Mesenchymal stem cell (in vitro differentiated cells and primary cell): ENCODE measurements at regions not wholly inside any gene's neighbourhood (a gene's known extent, or its start where the extent isn't known, plus 50 kb on each side); places are given as distances from the start of the nearest gene placed in this dataset.

Experiments
- DNase-seq: peaks from one replicate; pipeline ENCODE4 v3.0.0-alpha.2; 2013
- H2AFZ ChIP-seq: one replicate; pipeline ENCODE4 v1.6.1; 2013; ENCODE audit warnings: low read depth, mild to moderate bottlenecking, control low read depth, inconsistent platforms, low read length, moderate library complexity
- H2AK5ac ChIP-seq: 2 replicates; pipeline ENCODE4 v1.6.1; 2013; ENCODE audit warnings: low read length, moderate library complexity, mild to moderate bottlenecking, inconsistent platforms; ENCODE audit not compliant: severe bottlenecking
- H2BK120ac ChIP-seq: one replicate; pipeline ENCODE4 v1.6.1; 2013; ENCODE audit warnings: low read depth, mild to moderate bottlenecking, inconsistent platforms, low read length, moderate library complexity
- H2BK12ac ChIP-seq, 2 experiments: one replicate each; pipeline ENCODE4 v1.6.1; 2013; ENCODE audit warnings: inconsistent platforms in 2 of 2, low read length in 2 of 2, mild to moderate bottlenecking in 2 of 2, moderate library complexity in 2 of 2, control low read depth in 1 of 2
- H2BK15ac ChIP-seq: one replicate; pipeline ENCODE4 v1.6.1; 2013; ENCODE audit warnings: mild to moderate bottlenecking, low read depth, inconsistent platforms; ENCODE audit not compliant: poor library complexity, severe bottlenecking
- H2BK5ac ChIP-seq: 2 replicates; pipeline ENCODE4 v1.6.1; 2013; ENCODE audit warnings: low read depth, mild to moderate bottlenecking, low read length, control low read depth, inconsistent platforms; ENCODE audit not compliant: poor library complexity, severe bottlenecking
- H3K14ac ChIP-seq, 2 experiments: one replicate each; pipeline ENCODE4 v1.6.1; 2013; ENCODE audit warnings: inconsistent platforms in 2 of 2, low read length in 2 of 2, control low read depth in 1 of 2, mild to moderate bottlenecking in 1 of 2, moderate library complexity in 1 of 2
- H3K18ac ChIP-seq, 2 experiments: one replicate each; pipeline ENCODE4 v1.6.1; 2013; ENCODE audit warnings: inconsistent platforms in 2 of 2, low read length in 2 of 2, control low read depth in 1 of 2, low read depth in 1 of 2, mild to moderate bottlenecking in 1 of 2
- H3K23ac ChIP-seq, 2 experiments: one replicate each; pipeline ENCODE4 v1.6.1; 2013; ENCODE audit warnings: inconsistent platforms in 2 of 2, low read length in 2 of 2, mild to moderate bottlenecking in 2 of 2, moderate library complexity in 2 of 2, control low read depth in 1 of 2
- H3K27ac ChIP-seq: 2 replicates; pipeline ENCODE4 v1.5.1; 2013; ENCODE audit warnings: mild to moderate bottlenecking, moderate library complexity, low read length, control low read depth, inconsistent platforms; ENCODE audit not compliant: poor library complexity, severe bottlenecking
- H3K27me3 ChIP-seq, 2 experiments: 2 replicates each; pipeline versions ENCODE4 v1.6.1 to v1.7.0; 2013; ENCODE audit warnings: low read length in 2 of 2, mild to moderate bottlenecking in 2 of 2, moderate library complexity in 2 of 2, control low read depth in 1 of 2, inconsistent platforms in 1 of 2; ENCODE audit not compliant: control insufficient read depth in 1 of 2, insufficient read depth in 1 of 2
- H3K36me3 ChIP-seq, 2 experiments: 2 replicates each; pipeline versions ENCODE4 v1.6.1 to v1.7.0; 2013; ENCODE audit warnings: low read length in 2 of 2, control low read depth in 1 of 2, inconsistent platforms in 1 of 2, low read depth in 1 of 2, mild to moderate bottlenecking in 1 of 2; ENCODE audit not compliant: insufficient read depth in 2 of 2, control insufficient read depth in 1 of 2
- H3K4ac ChIP-seq, 2 experiments: one replicate each; pipeline ENCODE4 v1.6.1; 2013; ENCODE audit warnings: inconsistent platforms in 2 of 2, low read length in 2 of 2, mild to moderate bottlenecking in 2 of 2, moderate library complexity in 2 of 2, control low read depth in 1 of 2, low read depth in 1 of 2
- H3K4me1 ChIP-seq: 2 replicates; pipeline ENCODE4 v1.6.1; 2013; ENCODE audit warnings: low read depth, low read length, control low read depth; ENCODE audit not compliant: control insufficient read depth, insufficient read depth
- H3K4me2 ChIP-seq: 2 replicates; pipeline ENCODE4 v1.6.1; 2013; ENCODE audit warnings: low read length, mild to moderate bottlenecking, inconsistent platforms; ENCODE audit not compliant: poor library complexity, severe bottlenecking
- H3K4me3 ChIP-seq, 2 experiments: 2 replicates each; pipeline versions ENCODE4 v1.5.1 to v1.7.0; 2013; ENCODE audit warnings: low read length in 2 of 2, mild to moderate bottlenecking in 2 of 2, control low read depth in 1 of 2, low read depth in 1 of 2; ENCODE audit not compliant: insufficient read depth in 1 of 2
- H3K79me1 ChIP-seq: replicated peaks from 2 replicates; pipeline ENCODE4 v1.6.1; 2013; ENCODE audit warnings: mild to moderate bottlenecking, control low read depth, low read length, inconsistent platforms; ENCODE audit not compliant: poor library complexity, severe bottlenecking
- H3K9ac ChIP-seq: 2 replicates; pipeline ENCODE4 v1.7.0; 2013; ENCODE audit warnings: mild to moderate bottlenecking, low read length, moderate library complexity
- H3K9me3 ChIP-seq: 2 replicates; pipeline ENCODE4 v1.7.0; 2013; ENCODE audit warnings: mild to moderate bottlenecking, low read length; ENCODE audit not compliant: control insufficient read depth
- H4K8ac ChIP-seq: one replicate; pipeline ENCODE4 v1.6.1; 2013; ENCODE audit warnings: inconsistent platforms, mild to moderate bottlenecking, low read length, moderate library complexity
- H4K91ac ChIP-seq: one replicate; pipeline ENCODE4 v1.6.1; 2013; ENCODE audit warnings: mild to moderate bottlenecking, low read length, inconsistent platforms
- WGBS: methylation state at CpG from one replicate; pipeline ENCODE4 v1.1.7; 2013; ENCODE audit warnings: mixed read lengths; 5-methylcytosine and 5-hydroxymethylcytosine counted together

DNA sequence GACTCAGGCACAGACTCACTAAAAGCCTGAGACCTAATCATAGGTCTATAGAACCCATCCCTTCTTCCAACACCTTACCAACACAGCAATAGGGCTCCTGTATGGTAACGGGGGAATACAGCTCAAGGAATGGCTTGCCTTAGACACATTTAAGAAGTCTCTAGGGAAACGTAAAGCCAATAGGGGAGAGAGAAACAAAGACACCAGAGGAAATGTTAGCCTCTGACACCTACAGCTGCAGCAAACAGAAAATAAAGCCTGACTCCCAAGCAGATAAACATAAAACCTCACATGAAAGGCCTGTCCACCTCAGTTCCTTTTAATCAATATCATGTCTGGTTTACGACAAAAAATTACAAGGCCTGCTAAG lies 51.1 kb upstream of the NCOA1 start:
- H3K18ac ChIP-seq, result no peak overlapping the region
- no peak overlapping the region for H4K91ac ChIP-seq
- H3K79me1 ChIP-seq, result no peaks in the 10 kb centered on the region
- H3K27me3 ChIP-seq, result no peaks in the 10 kb centered on the region
- H3K36me3 ChIP-seq, result no peaks in the 10 kb centered on the region
- H2AK5ac ChIP-seq, result no peak overlapping the region
- H3K27ac ChIP-seq, result no peak overlapping the region
- H3K9me3 ChIP-seq, result no peaks in the 10 kb centered on the region
- WGBS, result 93% methylated on average over 3 of the region's 3 CpGs
- no peak overlapping the region for H3K4me3 ChIP-seq
- H3K9ac ChIP-seq, result no peak overlapping the region
- no peak overlapping the region for H3K14ac ChIP-seq
- H3K23ac ChIP-seq, result no peak overlapping the region
- no peak overlapping the region for H2BK120ac ChIP-seq
- H2BK12ac ChIP-seq, result no peak overlapping the region
- H3K4me2 ChIP-seq, result no peak overlapping the region
- no peak overlapping the region for H2AFZ ChIP-seq
- no peak overlapping the region for H2BK5ac ChIP-seq
- H2BK15ac ChIP-seq, result no peak overlapping the region
- H4K8ac ChIP-seq, result no peak overlapping the region
- DNase-seq, result no peak
- H3K4ac ChIP-seq, result no peak overlapping the region
- H3K4me1 ChIP-seq, result no peaks in the 10 kb centered on the region

DNA sequence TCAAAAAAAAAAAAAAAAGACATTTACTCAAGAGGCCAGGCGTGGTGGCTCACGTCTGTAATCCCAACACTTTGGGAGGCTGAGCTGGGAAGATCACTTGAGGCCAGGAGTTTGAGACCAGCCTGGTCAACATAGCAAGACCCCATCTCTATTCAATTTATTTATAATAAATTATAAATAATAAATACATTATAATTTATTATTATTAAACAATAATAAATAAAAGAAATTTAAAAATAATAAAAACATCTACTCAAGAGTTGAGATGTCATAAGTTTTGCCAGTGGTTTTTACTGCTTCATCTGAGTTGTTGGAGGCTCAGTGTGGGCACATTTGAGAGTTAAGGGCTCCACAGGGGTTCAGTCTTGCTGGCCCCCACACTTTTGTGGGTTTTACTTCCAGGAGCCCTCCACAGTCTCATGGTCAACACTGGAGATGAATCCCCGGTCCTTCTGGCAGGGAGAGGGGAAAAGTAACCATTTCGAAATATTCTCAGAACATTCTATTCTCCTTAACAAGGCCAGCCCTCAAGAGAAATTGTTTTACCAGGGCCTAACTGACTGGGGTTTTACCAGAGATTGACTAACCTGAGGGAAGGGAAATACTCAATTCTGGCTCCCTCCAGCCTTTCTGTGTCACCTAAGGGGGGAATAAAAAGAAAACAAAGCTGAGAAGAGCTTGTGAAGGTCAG lies 51.6 kb upstream of the NCOA1 start:
- Histone ChIP-seq H2AK5ac (no peak overlapping the region), H3K9me3 (no peaks in the 10 kb centered on the region), H3K79me1 (no peaks in the 10 kb centered on the region), H3K4me1 (no peaks in the 10 kb centered on the region), H3K4ac (no peak overlapping the region), H3K14ac (no peak overlapping the region), H2BK12ac (no peak overlapping the region), H3K27me3 (no peaks in the 10 kb centered on the region), H2BK15ac (no peak overlapping the region), H3K23ac (no peak overlapping the region), H3K4me2 (no peak overlapping the region), H2AFZ (no peak overlapping the region), H2BK120ac (no peak overlapping the region), H3K9ac (no peak overlapping the region), H4K8ac (no peak overlapping the region), H3K36me3 (no peaks in the 10 kb centered on the region), H3K27ac (no peak overlapping the region), H2BK5ac (no peak overlapping the region), H3K4me3 (no peak overlapping the region), H4K91ac (no peak overlapping the region), H3K18ac (no peak overlapping the region)
- WGBS, result 79% methylated on average over 3 of the region's 4 CpGs
- DNase-seq, result no peak

DNA sequence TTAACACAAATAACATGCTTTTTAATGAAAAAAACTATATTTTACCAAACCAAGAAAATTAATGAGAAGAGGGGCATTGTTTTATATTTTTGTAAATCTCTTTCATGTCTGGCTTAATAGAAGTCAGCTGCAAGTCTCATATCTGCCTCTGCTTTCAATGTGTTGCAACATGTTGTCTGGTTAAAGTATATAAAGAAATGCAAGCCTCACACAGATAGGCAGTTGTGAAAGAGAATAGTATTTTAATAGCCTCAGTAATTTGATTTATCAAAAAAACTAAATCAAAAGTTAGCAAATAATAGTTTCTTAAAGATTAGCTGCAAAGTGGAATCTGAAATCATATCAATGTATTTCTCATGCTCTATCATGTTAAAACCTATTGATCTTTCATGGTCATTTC lies 52.9 kb upstream of the NCOA1 start:
- no peak overlapping the region for H3K4me3 ChIP-seq
- H3K9ac ChIP-seq, result no peak overlapping the region
- H2BK5ac ChIP-seq, result no peak overlapping the region
- no peak overlapping the region for H3K4me2 ChIP-seq
- no peak overlapping the region for H3K4ac ChIP-seq
- peak; percentile 16 for DNase-seq
- H3K4me1 ChIP-seq, result no peaks in the 10 kb centered on the region
- no peak overlapping the region for H2BK12ac ChIP-seq
- H2BK15ac ChIP-seq, result no peak overlapping the region
- no peak overlapping the region for H2BK120ac ChIP-seq
- H3K23ac ChIP-seq, result no peak overlapping the region
- no peak overlapping the region for H4K8ac ChIP-seq
- no peak overlapping the region for H3K14ac ChIP-seq
- no peak overlapping the region for H3K27ac ChIP-seq
- H3K18ac ChIP-seq, result no peak overlapping the region
- no peaks in the 10 kb centered on the region for H3K27me3 ChIP-seq
- H2AFZ ChIP-seq, result no peak overlapping the region
- H3K36me3 ChIP-seq, result no peaks in the 10 kb centered on the region
- H3K9me3 ChIP-seq, result no peaks in the 10 kb centered on the region
- no peak overlapping the region for H4K91ac ChIP-seq
- H3K79me1 ChIP-seq, result no peaks in the 10 kb centered on the region
- H2AK5ac ChIP-seq, result no peak overlapping the region

DNA sequence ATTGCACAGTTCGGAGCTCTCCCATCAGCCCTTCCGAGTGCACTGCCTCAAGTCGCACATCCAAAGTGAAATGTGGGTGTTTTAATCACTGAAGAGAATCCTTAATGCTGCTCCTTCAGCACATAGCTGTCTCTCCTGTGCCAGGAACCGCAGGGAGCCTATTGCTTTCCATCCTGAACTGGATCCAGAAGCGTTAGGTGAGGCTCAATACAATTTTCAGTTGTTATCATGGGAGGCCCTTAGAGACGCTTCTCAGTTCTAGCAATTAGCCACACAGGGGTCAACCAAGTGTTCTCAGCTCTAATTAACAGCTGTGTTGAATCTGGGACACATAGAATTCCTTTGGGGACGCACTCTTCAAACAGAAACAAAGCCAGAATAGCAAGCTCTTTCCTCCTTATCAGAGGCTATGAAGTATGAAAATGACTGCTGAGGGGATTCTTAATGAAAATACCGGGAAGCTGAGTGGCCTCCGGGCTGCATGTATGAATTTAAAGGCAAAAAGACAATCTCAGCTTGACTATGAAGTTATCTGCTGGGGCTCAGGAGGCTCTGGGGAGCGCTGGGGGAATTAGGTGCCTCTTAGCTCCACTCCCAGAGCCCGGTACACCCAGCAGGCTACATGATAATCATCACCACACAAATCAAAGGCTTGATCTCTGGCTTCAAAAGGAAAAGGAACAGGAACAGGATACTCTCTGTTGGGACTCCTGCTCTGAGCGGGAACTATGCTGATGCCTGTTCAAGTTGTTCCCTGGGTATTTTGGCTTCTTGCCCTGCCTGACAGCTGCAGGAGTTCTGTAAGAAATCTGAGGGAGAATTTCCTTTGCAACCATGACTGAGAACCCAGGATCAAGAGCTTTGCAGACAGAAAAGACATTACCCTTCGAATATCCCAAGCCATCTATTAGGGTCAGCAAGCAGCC lies 55.4 kb upstream of the NCOA1 start:
- H4K8ac ChIP-seq, result no peak overlapping the region
- no peaks in the 10 kb centered on the region for H3K27me3 ChIP-seq
- H3K9me3 ChIP-seq, result no peaks in the 10 kb centered on the region
- no peaks in the 10 kb centered on the region for H3K79me1 ChIP-seq
- H3K14ac ChIP-seq, result no peak overlapping the region
- no peak overlapping the region for H3K4ac ChIP-seq
- H3K9ac ChIP-seq, result peak overlapping the region; percentile 11
- H2BK15ac ChIP-seq, result no peak overlapping the region
- no peak overlapping the region for H3K23ac ChIP-seq
- H2BK5ac ChIP-seq, result no peak overlapping the region
- H3K18ac ChIP-seq, result no peak overlapping the region
- H3K4me3 ChIP-seq, result peak overlapping the region in 1 of 2 experiments; percentile 13
- H3K27ac ChIP-seq, result no peak overlapping the region
- H3K36me3 ChIP-seq, result no peaks in the 10 kb centered on the region
- H3K4me2 ChIP-seq, result peak overlapping the region; percentile 19
- H4K91ac ChIP-seq, result no peak overlapping the region
- no peak overlapping the region for H2AK5ac ChIP-seq
- DNase-seq, result peak; percentile 31
- no peak overlapping the region for H2BK120ac ChIP-seq
- H2BK12ac ChIP-seq, result no peak overlapping the region
- no peak overlapping the region for H2AFZ ChIP-seq
- WGBS, result 68% methylated on average over 10 of the region's 13 CpGs
- H3K4me1 ChIP-seq, result no peaks in the 10 kb centered on the region
